BE2C (cell line): ENCODE measurements at regions not wholly inside any gene's neighbourhood (a gene's known extent, or its start where the extent isn't known, plus 50 kb on each side); places are given as distances from the start of the nearest gene placed in this dataset.

Source experiments
- DNase-seq: peaks from one replicate; pipeline ENCODE4 v3.0.0-alpha.2; 2020
- H3K27me3 ChIP-seq: fragments of 250-450 bp; sonication (Bioruptor Pico); 2 replicates; pipeline ENCODE4 v1.5.1; 2020; ENCODE audit warnings: mild to moderate bottlenecking
- H3K36me3 ChIP-seq: fragments of 250-450 bp; sonication (Bioruptor Pico); 2 replicates; pipeline ENCODE4 v1.5.1; 2020; ENCODE audit warnings: mild to moderate bottlenecking
- H3K4me1 ChIP-seq: fragments of 250-450 bp; sonication (Bioruptor Pico); 2 replicates; pipeline ENCODE4 v1.5.1; 2020
- H3K4me3 ChIP-seq: 2 replicates; pipeline ENCODE4 v1.5.1; 2011; ENCODE audit warnings: low read depth, low read length
- H3K9me3 ChIP-seq: fragments of 250-450 bp; sonication (Bioruptor Pico); 2 replicates; pipeline ENCODE4 v1.5.1; 2020
- CTCF ChIP-seq: IDR thresholded peaks from 2 replicates; pipeline ENCODE4 v1.5.1; 2012; ENCODE audit warnings: mild to moderate bottlenecking, low read depth, low read length

GRCh38 chr11:112525270-112525669, 264.6 kb upstream of the PLET1 start:
- H3K36me3 ChIP-seq, result no peaks in the 10 kb centered on the region
- TF ChIP-seq CTCF, result no peak

GRCh38 chr11:112525844-112526590, 265.4 kb upstream of the PLET1 start:
- Histone ChIP-seq H3K4me3 (no peak overlapping the region), H3K36me3 (no peaks in the 10 kb centered on the region), H3K4me1 (no peaks in the 10 kb centered on the region; the same call in 1 of the 2 replicates), H3K27me3 (peaks cover 6% of the 10 kb centered on the region; the same call in 1 of the 2 replicates), H3K9me3 (no peaks in the 10 kb centered on the region)
- no peak for DNase-seq
- no peak for TF ChIP-seq CTCF

More at GRCh38 chr11:112525270-112525669, 264.6 kb upstream of the PLET1 start:
- Histone ChIP-seq H3K27me3 (peaks cover 6% of the 10 kb centered on the region; the same call in 1 of the 2 replicates), H3K4me3 (no peak overlapping the region), H3K4me1 (no peaks in the 10 kb centered on the region; the same call in 1 of the 2 replicates), H3K9me3 (no peaks in the 10 kb centered on the region)
- peak; percentile 11 for DNase-seq

GRCh38 chr11:112526699-112527416, 266.2 kb upstream of the PLET1 start:
- H3K4me3 ChIP-seq, result no peak overlapping the region
- no peaks in the 10 kb centered on the region for H3K36me3 ChIP-seq
- no peaks in the 10 kb centered on the region for H3K9me3 ChIP-seq
- H3K4me1 ChIP-seq, result no peaks in the 10 kb centered on the region; the same call in 1 of the 2 replicates
- H3K27me3 ChIP-seq, result peaks cover 6% of the 10 kb centered on the region; the same call in 1 of the 2 replicates
- no peak for DNase-seq
- TF ChIP-seq CTCF, result no peak

GRCh38 chr11:112529071-112529470, 268.4 kb upstream of the PLET1 start:
- Histone ChIP-seq H3K9me3 (no peaks in the 10 kb centered on the region), H3K27me3 (peaks cover 6% of the 10 kb centered on the region; the same call in 1 of the 2 replicates), H3K4me3 (no peak overlapping the region), H3K36me3 (no peaks in the 10 kb centered on the region), H3K4me1 (no peaks in the 10 kb centered on the region; the same call in 1 of the 2 replicates)
- no peak for TF ChIP-seq CTCF
- no peak for DNase-seq

- DNase-seq, result no peak
- H3K4me3 ChIP-seq, result no peak overlapping the region
- H3K4me1 ChIP-seq, result no peaks in the 10 kb centered on the region
- no peaks in the 10 kb centered on the region for H3K36me3 ChIP-seq
- no peaks in the 10 kb centered on the region for H3K9me3 ChIP-seq
- TF ChIP-seq CTCF, result no peak
- H3K27me3 ChIP-seq, result peaks cover 3% of the 10 kb centered on the region; the same call in 1 of the 2 replicates
Measured at GRCh38 chr11:112532506-112532905, 271.8 kb upstream of the PLET1 start.
